ENCODE measurements at regions not wholly inside any gene's neighbourhood (a gene's known extent, or its start where the extent isn't known, plus 50 kb on each side); places are given as distances from the start of the nearest gene placed in this dataset.

DNA sequence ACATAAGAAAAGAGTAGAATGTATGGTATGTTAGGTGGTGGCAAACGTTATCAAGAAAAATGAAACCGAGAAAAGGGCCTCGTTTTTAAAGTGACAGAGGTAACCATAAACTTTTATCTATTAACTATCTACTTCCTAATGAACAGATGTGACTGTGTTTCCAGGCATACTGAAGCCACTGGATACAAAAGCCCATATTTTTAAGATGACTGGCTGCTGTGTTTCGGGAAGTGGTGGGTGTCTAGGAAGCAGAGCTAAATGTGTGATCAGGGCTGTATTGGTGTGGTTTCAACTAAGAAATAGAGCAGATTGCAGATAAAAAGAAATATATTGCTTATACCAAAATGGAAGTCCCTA lies 71.8 kb downstream of the CHRM3 start:
- H3K27ac Mint-ChIP-seq = no peak overlapping the region
- no peaks in the 10 kb centered on the region for H3K27me3 Mint-ChIP-seq (ENCODE audit: low read depth)
- no peak for DNase-seq (ENCODE audit: low spot score)
- ChIA-PET CTCF (no interaction called here), POLR2A (no interaction called here)
- ATAC-seq = no peak
- H3K4me3 Mint-ChIP-seq = no peak overlapping the region
- TF ChIP-seq, protein P1, sequence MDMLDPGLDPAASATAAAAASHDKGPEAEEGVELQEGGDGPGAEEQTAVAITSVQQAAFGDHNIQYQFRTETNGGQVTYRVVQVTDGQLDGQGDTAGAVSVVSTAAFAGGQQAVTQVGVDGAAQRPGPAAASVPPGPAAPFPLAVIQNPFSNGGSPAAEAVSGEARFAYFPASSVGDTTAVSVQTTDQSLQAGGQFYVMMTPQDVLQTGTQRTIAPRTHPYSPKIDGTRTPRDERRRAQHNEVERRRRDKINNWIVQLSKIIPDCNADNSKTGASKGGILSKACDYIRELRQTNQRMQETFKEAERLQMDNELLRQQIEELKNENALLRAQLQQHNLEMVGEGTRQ (CRISPR knock-in tag; IDR thresholded peaks at IDR 0.05) = no peak
- TF ChIP-seq, protein P2, sequence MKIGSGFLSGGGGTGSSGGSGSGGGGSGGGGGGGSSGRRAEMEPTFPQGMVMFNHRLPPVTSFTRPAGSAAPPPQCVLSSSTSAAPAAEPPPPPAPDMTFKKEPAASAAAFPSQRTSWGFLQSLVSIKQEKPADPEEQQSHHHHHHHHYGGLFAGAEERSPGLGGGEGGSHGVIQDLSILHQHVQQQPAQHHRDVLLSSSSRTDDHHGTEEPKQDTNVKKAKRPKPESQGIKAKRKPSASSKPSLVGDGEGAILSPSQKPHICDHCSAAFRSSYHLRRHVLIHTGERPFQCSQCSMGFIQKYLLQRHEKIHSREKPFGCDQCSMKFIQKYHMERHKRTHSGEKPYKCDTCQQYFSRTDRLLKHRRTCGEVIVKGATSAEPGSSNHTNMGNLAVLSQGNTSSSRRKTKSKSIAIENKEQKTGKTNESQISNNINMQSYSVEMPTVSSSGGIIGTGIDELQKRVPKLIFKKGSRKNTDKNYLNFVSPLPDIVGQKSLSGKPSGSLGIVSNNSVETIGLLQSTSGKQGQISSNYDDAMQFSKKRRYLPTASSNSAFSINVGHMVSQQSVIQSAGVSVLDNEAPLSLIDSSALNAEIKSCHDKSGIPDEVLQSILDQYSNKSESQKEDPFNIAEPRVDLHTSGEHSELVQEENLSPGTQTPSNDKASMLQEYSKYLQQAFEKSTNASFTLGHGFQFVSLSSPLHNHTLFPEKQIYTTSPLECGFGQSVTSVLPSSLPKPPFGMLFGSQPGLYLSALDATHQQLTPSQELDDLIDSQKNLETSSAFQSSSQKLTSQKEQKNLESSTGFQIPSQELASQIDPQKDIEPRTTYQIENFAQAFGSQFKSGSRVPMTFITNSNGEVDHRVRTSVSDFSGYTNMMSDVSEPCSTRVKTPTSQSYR (CRISPR knock-in tag; IDR thresholded peaks at IDR 0.05) = no peak
- TF ChIP-seq SMAD4 (CRISPR knock-in tag; IDR thresholded peaks at IDR 0.05) = no peak
- TF ChIP-seq, protein P3, sequence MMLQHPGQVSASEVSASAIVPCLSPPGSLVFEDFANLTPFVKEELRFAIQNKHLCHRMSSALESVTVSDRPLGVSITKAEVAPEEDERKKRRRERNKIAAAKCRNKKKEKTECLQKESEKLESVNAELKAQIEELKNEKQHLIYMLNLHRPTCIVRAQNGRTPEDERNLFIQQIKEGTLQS (CRISPR knock-in tag; conservative IDR thresholded peaks at IDR 0.05) = no peak
- TF ChIP-seq, protein P4, sequence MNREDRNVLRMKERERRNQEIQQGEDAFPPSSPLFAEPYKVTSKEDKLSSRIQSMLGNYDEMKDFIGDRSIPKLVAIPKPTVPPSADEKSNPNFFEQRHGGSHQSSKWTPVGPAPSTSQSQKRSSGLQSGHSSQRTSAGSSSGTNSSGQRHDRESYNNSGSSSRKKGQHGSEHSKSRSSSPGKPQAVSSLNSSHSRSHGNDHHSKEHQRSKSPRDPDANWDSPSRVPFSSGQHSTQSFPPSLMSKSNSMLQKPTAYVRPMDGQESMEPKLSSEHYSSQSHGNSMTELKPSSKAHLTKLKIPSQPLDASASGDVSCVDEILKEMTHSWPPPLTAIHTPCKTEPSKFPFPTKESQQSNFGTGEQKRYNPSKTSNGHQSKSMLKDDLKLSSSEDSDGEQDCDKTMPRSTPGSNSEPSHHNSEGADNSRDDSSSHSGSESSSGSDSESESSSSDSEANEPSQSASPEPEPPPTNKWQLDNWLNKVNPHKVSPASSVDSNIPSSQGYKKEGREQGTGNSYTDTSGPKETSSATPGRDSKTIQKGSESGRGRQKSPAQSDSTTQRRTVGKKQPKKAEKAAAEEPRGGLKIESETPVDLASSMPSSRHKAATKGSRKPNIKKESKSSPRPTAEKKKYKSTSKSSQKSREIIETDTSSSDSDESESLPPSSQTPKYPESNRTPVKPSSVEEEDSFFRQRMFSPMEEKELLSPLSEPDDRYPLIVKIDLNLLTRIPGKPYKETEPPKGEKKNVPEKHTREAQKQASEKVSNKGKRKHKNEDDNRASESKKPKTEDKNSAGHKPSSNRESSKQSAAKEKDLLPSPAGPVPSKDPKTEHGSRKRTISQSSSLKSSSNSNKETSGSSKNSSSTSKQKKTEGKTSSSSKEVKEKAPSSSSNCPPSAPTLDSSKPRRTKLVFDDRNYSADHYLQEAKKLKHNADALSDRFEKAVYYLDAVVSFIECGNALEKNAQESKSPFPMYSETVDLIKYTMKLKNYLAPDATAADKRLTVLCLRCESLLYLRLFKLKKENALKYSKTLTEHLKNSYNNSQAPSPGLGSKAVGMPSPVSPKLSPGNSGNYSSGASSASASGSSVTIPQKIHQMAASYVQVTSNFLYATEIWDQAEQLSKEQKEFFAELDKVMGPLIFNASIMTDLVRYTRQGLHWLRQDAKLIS (CRISPR knock-in tag; IDR thresholded peaks at IDR 0.05; ENCODE audit: borderline replicate concordance) = no peak
- TF ChIP-seq, protein P5, sequence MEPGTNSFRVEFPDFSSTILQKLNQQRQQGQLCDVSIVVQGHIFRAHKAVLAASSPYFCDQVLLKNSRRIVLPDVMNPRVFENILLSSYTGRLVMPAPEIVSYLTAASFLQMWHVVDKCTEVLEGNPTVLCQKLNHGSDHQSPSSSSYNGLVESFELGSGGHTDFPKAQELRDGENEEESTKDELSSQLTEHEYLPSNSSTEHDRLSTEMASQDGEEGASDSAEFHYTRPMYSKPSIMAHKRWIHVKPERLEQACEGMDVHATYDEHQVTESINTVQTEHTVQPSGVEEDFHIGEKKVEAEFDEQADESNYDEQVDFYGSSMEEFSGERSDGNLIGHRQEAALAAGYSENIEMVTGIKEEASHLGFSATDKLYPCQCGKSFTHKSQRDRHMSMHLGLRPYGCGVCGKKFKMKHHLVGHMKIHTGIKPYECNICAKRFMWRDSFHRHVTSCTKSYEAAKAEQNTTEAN (CRISPR knock-in tag; IDR thresholded peaks at IDR 0.05) = no peak
- no peak for TF ChIP-seq NFATC4 (CRISPR knock-in tag; IDR thresholded peaks at IDR 0.05)
- TF ChIP-seq ZNF671 (CRISPR knock-in tag; IDR thresholded peaks at IDR 0.05) = no peak
- TF ChIP-seq FOXP1 (CRISPR knock-in tag; IDR thresholded peaks at IDR 0.05; ENCODE audit: borderline replicate concordance) = no peak
- TF ChIP-seq, protein P6, sequence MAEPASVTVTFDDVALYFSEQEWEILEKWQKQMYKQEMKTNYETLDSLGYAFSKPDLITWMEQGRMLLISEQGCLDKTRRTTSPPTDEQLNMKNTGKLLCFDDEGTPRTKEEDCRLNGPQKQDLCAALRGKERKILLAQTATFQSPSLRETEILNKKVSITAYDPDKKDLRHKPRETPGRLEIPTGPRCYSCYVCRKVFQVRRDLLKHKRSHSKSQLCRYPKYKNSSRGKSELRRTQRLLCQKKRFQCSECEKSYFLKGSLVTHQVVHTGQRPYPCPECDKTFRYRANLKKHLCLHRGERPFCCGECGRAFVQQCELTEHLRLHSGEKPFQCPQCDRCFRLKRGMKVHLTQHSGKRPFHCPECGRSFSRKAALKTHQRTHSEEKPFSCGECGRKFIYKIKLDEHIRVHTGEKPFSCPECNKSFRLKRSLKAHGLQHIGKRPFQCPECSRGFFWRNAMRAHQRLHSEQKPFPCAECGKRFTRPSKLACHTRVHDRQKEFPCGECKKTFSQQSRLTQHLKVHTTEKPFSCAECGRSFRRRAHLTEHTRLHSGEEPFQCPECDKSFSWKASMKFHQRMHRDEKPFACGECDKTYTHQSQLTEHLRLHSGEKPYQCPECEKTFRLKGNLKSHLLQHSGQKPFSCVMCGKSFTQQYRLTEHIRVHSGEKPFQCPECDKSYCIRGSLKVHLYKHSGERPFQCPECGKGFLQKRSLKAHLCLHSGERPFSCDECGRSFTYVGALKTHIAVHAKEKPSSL (CRISPR knock-in tag; conservative IDR thresholded peaks at IDR 0.05) = no peak
- TF ChIP-seq CREB1 (CRISPR knock-in tag; IDR thresholded peaks at IDR 0.05) = no peak
- TF ChIP-seq GRHL2 (CRISPR knock-in tag; IDR thresholded peaks at IDR 0.05; ENCODE audit: insufficient replicate concordance, severe bottlenecking) = no peak
- no peak for TF ChIP-seq NFE2L1 (CRISPR knock-in tag; IDR thresholded peaks at IDR 0.05)
- TF ChIP-seq GABPB1 (CRISPR knock-in tag; IDR thresholded peaks at IDR 0.05) = no peak
- TF ChIP-seq, protein P7, sequence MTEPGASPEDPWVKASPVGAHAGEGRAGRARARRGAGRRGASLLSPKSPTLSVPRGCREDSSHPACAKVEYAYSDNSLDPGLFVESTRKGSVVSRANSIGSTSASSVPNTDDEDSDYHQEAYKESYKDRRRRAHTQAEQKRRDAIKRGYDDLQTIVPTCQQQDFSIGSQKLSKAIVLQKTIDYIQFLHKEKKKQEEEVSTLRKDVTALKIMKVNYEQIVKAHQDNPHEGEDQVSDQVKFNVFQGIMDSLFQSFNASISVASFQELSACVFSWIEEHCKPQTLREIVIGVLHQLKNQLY (CRISPR knock-in tag; IDR thresholded peaks at IDR 0.05) = no peak
- peaks cover 8% of the 10 kb centered on the region; the same call in 1 of the 2 replicates for H3K36me3 Mint-ChIP-seq
- H3K9me3 Mint-ChIP-seq = peaks cover 21% of the 10 kb centered on the region
- peaks cover 20% of the 10 kb centered on the region for H3K4me1 Mint-ChIP-seq

Measured in WTC11 (cell line).